ENCODE measurements at regions not wholly inside any gene's neighbourhood (a gene's known extent, or its start where the extent isn't known, plus 50 kb on each side); places are given as distances from the start of the nearest gene placed in this dataset.
"Not testable (repeated sequence)": the region's sequence is repeated elsewhere in the genome, so short reads cannot be mapped to it uniquely, and the experiment has no call there.

- DNase-seq, result not testable (repeated sequence)
Observed at GRCh38 chr3:125831005-125831750, 137.8 kb upstream of the ROPN1B start.

- DNase-seq, result not testable (repeated sequence)
Observed at GRCh38 chr3:125835562-125835961, 133.4 kb upstream of the ROPN1B start.

GRCh38 chr3:125836011-125836551 lies 132.9 kb upstream of the ROPN1B start:
- DNase-seq, result not testable (repeated sequence)

- DNase-seq, result not testable (repeated sequence)
Observed at GRCh38 chr3:125836786-125837185, 132.2 kb upstream of the ROPN1B start.

GRCh38 chr3:125838857-125839256 lies 130.1 kb upstream of the ROPN1B start:
- DNase-seq, result not testable (repeated sequence)

- DNase-seq, result not testable (repeated sequence)
Observed at GRCh38 chr3:125840465-125840864, 128.5 kb upstream of the ROPN1B start.

GRCh38 chr3:125847966-125848365 lies 121.0 kb upstream of the ROPN1B start:
- not testable (repeated sequence) for DNase-seq

- DNase-seq, result not testable (repeated sequence)
Observed at GRCh38 chr3:125855006-125855405, 114.0 kb upstream of the ROPN1B start.

DNA sequence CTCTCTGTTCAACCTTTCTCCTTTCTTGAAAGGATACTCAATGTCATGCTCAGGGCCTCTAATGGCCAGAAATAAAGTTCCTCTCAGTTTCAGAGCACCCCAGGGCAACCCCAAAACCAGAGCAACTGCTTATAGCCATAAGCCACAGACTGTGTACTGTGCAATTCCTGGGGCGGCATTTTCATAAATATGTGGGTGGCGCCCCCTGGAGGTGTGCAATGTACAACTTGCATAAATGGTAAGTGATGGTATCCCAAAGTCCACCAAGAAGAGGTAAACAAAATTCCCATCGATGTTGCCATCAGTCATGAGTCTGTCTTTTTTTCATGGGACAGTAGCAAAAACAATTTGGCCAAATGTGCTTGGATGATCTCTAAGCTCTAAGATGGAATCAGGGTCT lies 108.4 kb upstream of the ROPN1B start:
- peak; percentile 56 for DNase-seq

GRCh38 chr3:125862841-125863254 lies 106.1 kb upstream of the ROPN1B start:
- not testable (repeated sequence) for DNase-seq

- not testable (repeated sequence) for DNase-seq
Observed at GRCh38 chr3:125864532-125864931, 104.4 kb upstream of the ROPN1B start.

DNA sequence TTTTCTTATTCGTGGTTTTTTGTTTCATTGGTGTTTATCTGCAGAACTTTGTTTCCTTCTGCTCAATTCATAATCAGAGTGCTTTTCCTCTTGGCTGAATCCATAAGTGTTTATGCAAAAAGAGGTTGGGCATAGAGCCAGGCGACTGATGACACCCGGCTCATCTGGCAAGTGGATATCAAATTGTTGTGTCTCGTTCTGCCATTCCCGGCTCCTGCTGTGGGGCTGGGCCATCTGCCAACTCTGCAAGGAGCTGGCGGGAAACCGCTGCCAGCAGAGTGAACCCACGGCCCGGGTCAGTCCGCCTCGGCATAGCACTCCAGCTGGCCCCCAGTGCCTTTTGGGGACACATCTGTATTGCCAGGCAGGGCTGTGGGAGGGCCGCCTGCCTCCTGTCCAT lies 83.0 kb upstream of the ROPN1B start:
- DNase-seq, result not testable (repeated sequence)

DNA sequence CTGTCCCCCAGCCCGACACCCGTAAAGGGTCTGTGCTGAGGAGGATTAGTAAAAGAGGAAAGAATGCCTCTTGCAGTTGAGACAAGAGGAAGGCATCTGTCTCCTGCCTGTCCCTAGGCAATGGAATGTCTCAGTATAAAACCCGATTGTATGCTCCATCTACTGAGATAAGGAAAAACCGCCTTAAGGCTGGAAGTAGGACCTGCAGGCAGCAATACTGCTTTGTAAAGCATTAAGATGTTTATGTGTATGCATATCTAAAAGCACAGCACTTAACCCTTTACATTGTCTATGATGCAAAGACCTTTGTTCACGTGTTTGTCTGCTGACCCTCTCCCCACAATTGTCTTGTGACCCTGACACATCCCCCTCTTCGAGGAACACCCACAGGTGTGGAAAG lies 69.8 kb upstream of the ROPN1B start:
- DNase-seq, result not testable (repeated sequence)

- DNase-seq, result not testable (repeated sequence)
Observed at GRCh38 chr3:125901473-125901872, 67.5 kb upstream of the ROPN1B start.

- DNase-seq, result not testable (repeated sequence)
Observed at GRCh38 chr3:125903780-125904455, 65.1 kb upstream of the ROPN1B start.

GRCh38 chr3:125907279-125907678 lies 61.7 kb upstream of the ROPN1B start:
- DNase-seq, result not testable (repeated sequence)

DNA sequence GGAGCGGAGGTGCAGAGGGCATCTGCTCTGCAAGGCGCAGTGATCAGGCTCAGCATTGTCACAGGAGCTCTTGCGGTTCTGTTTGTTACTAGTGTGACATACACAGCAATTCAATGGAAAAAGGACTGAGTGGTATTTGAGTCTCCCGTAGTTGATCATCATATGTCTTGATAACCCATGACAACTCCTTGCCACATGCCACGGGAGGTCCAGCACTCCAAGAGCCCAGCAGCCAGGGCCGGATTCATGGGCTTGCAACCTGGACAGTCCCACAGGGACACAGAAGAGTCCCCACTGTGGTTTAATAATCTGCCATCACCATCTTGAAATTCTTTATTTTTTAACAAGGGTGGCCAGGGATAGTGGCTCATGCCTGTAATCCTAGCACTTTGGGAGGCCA lies 58.1 kb upstream of the ROPN1B start:
- DNase-seq, result not testable (repeated sequence)

DNA sequence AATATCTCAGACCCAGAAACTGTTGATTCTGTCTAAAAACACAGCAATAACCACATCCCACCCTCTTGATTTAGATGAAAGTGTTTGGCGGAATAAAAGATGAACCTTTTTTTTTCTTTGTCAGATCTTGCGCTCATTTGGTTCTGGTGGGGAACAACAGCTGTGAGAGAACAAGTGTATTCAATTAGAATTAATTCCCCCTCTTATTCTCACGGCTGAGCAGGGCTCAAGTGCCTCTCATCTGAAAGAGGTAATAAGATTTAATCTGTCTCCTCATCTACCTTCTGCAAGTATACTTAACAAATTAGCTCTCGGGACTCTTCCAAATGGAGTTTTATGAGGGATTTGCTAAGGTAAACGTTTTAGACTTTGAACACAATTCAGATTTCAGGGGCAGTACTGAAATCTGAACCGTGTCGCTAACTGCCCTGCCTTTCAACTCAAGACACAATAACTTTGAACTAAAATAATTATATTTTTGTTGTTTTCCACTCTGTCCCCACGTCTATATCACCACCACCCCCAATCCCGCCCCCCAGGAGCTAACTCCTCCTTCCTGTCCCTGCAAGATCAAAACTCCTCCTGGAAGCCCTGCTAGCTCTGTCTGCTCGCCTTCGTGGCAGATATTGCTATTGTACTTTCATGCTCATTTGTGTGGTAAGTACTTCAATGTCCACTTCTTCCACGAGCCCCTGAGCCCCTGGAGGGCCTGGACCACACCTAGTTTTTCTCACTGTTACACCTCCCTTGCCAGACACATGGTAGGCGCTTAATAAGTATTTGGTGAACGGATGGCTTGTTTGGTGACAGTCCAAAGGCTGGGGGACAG lies 54.2 kb upstream of the ROPN1B start:
- not testable (repeated sequence) for DNase-seq

GRCh38 chr3:125915437-125915787 lies 53.6 kb upstream of the ROPN1B start:
- not testable (repeated sequence) for DNase-seq

DNA sequence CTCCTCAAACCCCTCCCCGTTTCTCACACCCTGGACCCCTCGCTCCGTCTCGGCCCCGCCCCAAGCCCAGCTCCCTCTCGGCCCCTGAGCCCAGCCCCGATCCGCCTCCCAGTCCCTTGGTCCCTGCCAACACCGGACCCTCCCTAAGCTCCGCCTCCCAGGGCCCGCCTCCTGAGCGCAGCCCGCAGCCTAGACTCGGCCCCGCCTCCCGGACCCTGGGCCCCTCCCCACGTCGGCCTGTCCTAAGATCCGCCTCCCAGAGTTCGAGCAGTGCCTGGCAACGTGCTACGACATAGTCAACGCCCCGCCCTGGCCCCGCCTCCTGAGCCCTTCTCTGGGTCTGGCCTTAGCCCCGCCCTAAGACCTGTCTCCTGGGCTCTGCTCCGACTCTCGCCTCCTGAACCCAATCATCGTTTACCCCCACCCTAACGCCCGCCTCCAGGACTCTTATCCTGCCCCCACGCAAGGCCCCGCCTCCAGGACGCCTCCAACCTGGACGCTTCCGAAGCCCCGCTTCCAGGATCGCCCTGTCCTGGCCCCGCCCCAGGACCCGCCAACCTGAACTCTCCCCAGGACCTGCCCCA lies 53.1 kb upstream of the ROPN1B start:
- DNase-seq, result peak; percentile 97

DNA sequence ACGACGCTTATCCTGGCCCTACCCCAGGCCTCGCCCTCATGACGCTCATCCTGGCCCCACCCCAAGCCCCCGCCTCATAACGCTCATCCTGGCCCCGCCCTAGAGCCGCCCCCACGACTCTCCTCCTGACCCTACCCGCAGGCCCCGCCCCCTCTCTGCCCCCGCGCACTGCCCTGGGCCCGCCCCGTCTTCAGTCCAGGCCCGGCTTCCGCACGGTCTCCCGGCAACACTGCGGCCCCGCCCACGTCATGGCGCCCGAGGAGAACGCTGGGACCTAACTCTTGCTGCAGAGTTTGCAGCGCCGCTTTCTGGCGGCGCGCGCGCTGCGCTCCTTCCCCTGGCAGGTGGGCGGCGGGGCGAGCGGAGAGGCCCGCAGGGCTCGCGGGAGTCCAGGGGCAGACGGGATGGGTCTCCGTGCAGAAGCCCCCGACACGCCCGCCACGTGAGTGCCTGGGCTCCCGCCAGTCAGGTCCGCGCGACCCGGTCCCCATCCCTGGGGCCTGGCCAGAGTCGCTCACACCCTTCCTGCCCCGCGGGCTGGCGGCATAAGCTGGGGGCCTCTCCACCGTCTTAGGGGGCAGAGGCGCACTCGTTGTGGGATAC lies 52.5 kb upstream of the ROPN1B start:
- DNase-seq, result peak; percentile 94

DNA sequence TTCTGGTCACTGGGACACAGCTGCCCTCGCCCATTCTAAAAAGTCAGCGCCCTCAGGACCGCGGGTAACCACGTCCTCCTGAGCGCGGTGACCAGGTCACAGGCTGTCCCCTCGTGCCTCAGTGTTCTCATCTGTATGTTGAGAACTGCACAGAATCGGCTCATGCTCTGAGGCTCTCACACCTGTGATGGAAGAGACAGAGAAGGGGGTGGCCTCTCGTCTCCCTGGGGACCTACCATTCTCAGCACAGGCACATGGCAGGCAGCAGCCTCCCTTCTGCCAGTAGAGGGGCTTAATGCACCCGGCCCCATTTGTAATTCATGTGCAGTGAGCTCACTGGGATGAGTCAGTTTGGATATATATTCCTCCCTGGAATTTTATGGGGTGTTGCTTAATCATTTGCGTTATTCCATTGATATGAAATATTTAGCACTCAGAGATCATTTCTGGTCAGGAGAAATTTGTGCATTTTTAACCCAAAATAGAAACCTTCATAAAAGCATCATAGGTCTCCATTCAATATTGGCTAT lies 51.9 kb upstream of the ROPN1B start:
- peak; percentile 69 for DNase-seq

Measured in activated CD8-positive, alpha-beta memory T cell treated with anti-CD3 and anti-CD28 coated beads, Interleukin-2, amount 50 U/mL, for 48 hours (primary cell).